IMR-90 (cell line): ENCODE measurements at regions not wholly inside any gene's neighbourhood (a gene's known extent, or its start where the extent isn't known, plus 50 kb on each side); places are given as distances from the start of the nearest gene placed in this dataset.
"Not testable (repeated sequence)": the region's sequence is repeated elsewhere in the genome, so short reads cannot be mapped to it uniquely, and the experiment has no call there.

Experiments used
- ATAC-seq: fragments of 200-7000 bp; cut with Tn5 transposase; 2 replicates; pipeline ENCODE4 v1.9.1; 2020; ENCODE audit warnings: low read depth, mild to moderate bottlenecking, moderate library complexity
- BruUV-seq: library from RNA; stranded (reverse); fragments of 400-500 nt; replicated peaks from 2 replicates; lab custom pipeline; 2021; lab: Mats Ljungman, UMichigan
- CTCF ChIA-PET: fragments of 300-600 bp; formaldehyde crosslinking; extraction: SDS; loops from one replicate; lab custom pipeline; 2021; ENCODE audit warnings: antibody characterized with exemption; lab: Yijun Ruan, JAX
- POLR2A ChIA-PET: fragments of 300-600 bp; sonication (Branson Sonifier 250); formaldehyde crosslinking; loops from one replicate; lab custom pipeline; 2022; ENCODE audit warnings: antibody characterized with exemption; ENCODE audit not compliant: unreplicated experiment; lab: Charles Lee
- DNase-seq: peaks from one replicate; pipeline ENCODE4 v3.0.0; 2013
- H2AFZ ChIP-seq: replicated peaks from 2 replicates; pipeline ENCODE3; 2013; ENCODE audit warnings: low read length, mild to moderate bottlenecking; ENCODE audit not compliant: poor library complexity
- H2AK5ac ChIP-seq: 2 replicates; pipeline ENCODE4 v1.6.1; 2013; ENCODE audit warnings: low read depth, low read length, inconsistent platforms
- H2AK9ac ChIP-seq: replicated peaks from 2 replicates; pipeline ENCODE3; 2013; ENCODE audit warnings: mild to moderate bottlenecking, low read depth, low read length, moderate library complexity; ENCODE audit not compliant: poor library complexity
- H2BK120ac ChIP-seq: 2 replicates; pipeline ENCODE4 v1.6.1; 2013; ENCODE audit warnings: low read depth, low read length, inconsistent platforms
- H2BK15ac ChIP-seq: 3 replicates; pipeline ENCODE4 v1.6.1; 2013; ENCODE audit warnings: low read depth, low read length, inconsistent platforms
- H2BK20ac ChIP-seq: 2 replicates; pipeline ENCODE4 v1.6.1; 2013; ENCODE audit warnings: low read depth, mild to moderate bottlenecking, inconsistent platforms, low read length, moderate library complexity
- H2BK5ac ChIP-seq: 2 replicates; pipeline ENCODE4 v1.6.1; 2013; ENCODE audit warnings: mild to moderate bottlenecking, low read depth, low read length, inconsistent platforms; ENCODE audit not compliant: poor library complexity, severe bottlenecking
- H3K14ac ChIP-seq: replicated peaks from 2 replicates; pipeline ENCODE4 v1.6.1; 2013; ENCODE audit warnings: low read depth, low read length, inconsistent platforms
- H3K18ac ChIP-seq: 2 replicates; pipeline ENCODE4 v1.6.1; 2013; ENCODE audit warnings: low read depth, low read length, control low read depth
- H3K23ac ChIP-seq: 2 replicates; pipeline ENCODE4 v1.6.1; 2013; ENCODE audit warnings: low read depth, low read length, inconsistent platforms
- H3K27ac ChIP-seq: 2 replicates; pipeline ENCODE4 v1.5.1; 2013; ENCODE audit warnings: mild to moderate bottlenecking, control low read depth, low read length; ENCODE audit not compliant: insufficient read depth
- H3K27me3 ChIP-seq: 2 replicates; pipeline ENCODE4 v1.6.1; 2013; ENCODE audit warnings: low read length; ENCODE audit not compliant: control insufficient read depth, insufficient read depth
- H3K36me3 ChIP-seq: 2 replicates; pipeline ENCODE4 v1.6.1; 2013; ENCODE audit warnings: low read length, mixed read lengths; ENCODE audit not compliant: control insufficient read depth, insufficient read depth
- H3K4ac ChIP-seq: 2 replicates; pipeline ENCODE4 v1.6.1; 2013; ENCODE audit warnings: low read depth, low read length, inconsistent platforms
- H3K4me1 ChIP-seq: 2 replicates; pipeline ENCODE4 v1.6.1; 2013; ENCODE audit warnings: low read length, mixed read lengths; ENCODE audit not compliant: control insufficient read depth, insufficient read depth
- H3K4me2 ChIP-seq: 2 replicates; pipeline ENCODE4 v1.6.1; 2013; ENCODE audit warnings: low read depth, mild to moderate bottlenecking, control low read depth, low read length, moderate library complexity
- H3K4me3 ChIP-seq: 2 replicates; pipeline ENCODE4 v1.5.1; 2013; ENCODE audit warnings: low read depth, mild to moderate bottlenecking, control low read depth, low read length, moderate library complexity; ENCODE audit not compliant: insufficient read depth
- H3K56ac ChIP-seq: 2 replicates; pipeline ENCODE4 v1.6.1; 2013; ENCODE audit warnings: low read length, inconsistent platforms; ENCODE audit not compliant: insufficient read depth; ENCODE audit errors: extremely low read depth
- H3K79me1 ChIP-seq, 2 experiments: 2 replicates each; pipeline ENCODE4 v1.6.1; 2013; ENCODE audit warnings: low read length in 2 of 2, inconsistent platforms in 1 of 2, low read depth in 1 of 2
- H3K9ac ChIP-seq: 2 replicates; pipeline ENCODE4 v1.6.1; 2013; ENCODE audit warnings: low read depth, low read length, control low read depth
- H3K9me1 ChIP-seq: 2 replicates; pipeline ENCODE4 v1.6.1; 2013; ENCODE audit warnings: low read length, inconsistent platforms; ENCODE audit not compliant: insufficient read depth
- H3K9me3 ChIP-seq: 2 replicates; pipeline ENCODE4 v1.6.1; 2013; ENCODE audit warnings: low read length; ENCODE audit not compliant: control insufficient read depth, insufficient read depth
- H4K20me1 ChIP-seq: 2 replicates; pipeline ENCODE4 v1.6.1; 2013; ENCODE audit warnings: low read length, inconsistent platforms; ENCODE audit not compliant: insufficient read depth
- H4K5ac ChIP-seq: 2 replicates; pipeline ENCODE4 v1.6.1; 2013; ENCODE audit warnings: mild to moderate bottlenecking, low read depth, low read length, control low read depth
- H4K8ac ChIP-seq, 2 experiments: 2 replicates each; pipeline ENCODE4 v1.6.1; 2013; ENCODE audit warnings: low read depth in 2 of 2, low read length in 2 of 2, control low read depth in 1 of 2, inconsistent platforms in 1 of 2
- H4K91ac ChIP-seq: 2 replicates; pipeline ENCODE4 v1.6.1; 2013; ENCODE audit warnings: low read depth, low read length, inconsistent platforms; ENCODE audit not compliant: insufficient read depth
- MAFK ChIP-seq: IDR thresholded peaks from 2 replicates; pipeline ENCODE4 v1.6.1; 2012; ENCODE audit warnings: low read depth, low read length, improper control_type of control experiment
- WGBS, 2 experiments: methylation state at CpG; one replicate each; pipeline versions ENCODE4 v1.1.5 to v1.1.7; 2013; ENCODE audit warnings: missing lambda C conversion rate in 2 of 2; ENCODE audit not compliant: insufficient read length in 1 of 2; ENCODE audit errors: extremely low coverage in 2 of 2; 5-methylcytosine and 5-hydroxymethylcytosine counted together
- dilution Hi-C: fragments of 300-500 bp; cut with HindIII; formaldehyde crosslinking; loops from one replicate; pipeline ENCODE4 v1.14.3; 2018; ENCODE audit warnings: low sequenced_read_pairs; ENCODE audit not compliant: unreplicated experiment
- in situ Hi-C: fragments of 300-500 bp; cut with MboI; formaldehyde crosslinking; loops from 3 replicates; pipeline ENCODE4 v1.14.3; 2019; ENCODE audit warnings: low sequenced_read_pairs, inconsistent platforms, mixed read lengths
- intact Hi-C: fragments of 100-400 bp; cut with micrococcal nuclease; formaldehyde crosslinking; loops from 2 replicates; pipeline ENCODE4 v1.10.0; 2022

GRCh38 chr9:65441324-65441920 is 156.4 kb upstream of the FOXD4L5 start:
- peak; percentile 29; the same call in 1 of the 2 replicates for TF ChIP-seq MAFK
- H3K4me1 ChIP-seq, H3K4ac ChIP-seq, H2BK15ac ChIP-seq, H3K79me1 ChIP-seq, intact Hi-C loops, H2BK5ac ChIP-seq, CTCF ChIA-PET, H3K56ac ChIP-seq, H2AK9ac ChIP-seq, BruUV-seq, H3K18ac ChIP-seq, H3K9ac ChIP-seq, H3K9me3 ChIP-seq, H3K27ac ChIP-seq, H3K9me1 ChIP-seq, H3K4me3 ChIP-seq, H4K91ac ChIP-seq, H3K27me3 ChIP-seq, H4K8ac ChIP-seq, H3K4me2 ChIP-seq, DNase-seq, H2BK120ac ChIP-seq, in situ Hi-C loops, H2AFZ ChIP-seq, H3K23ac ChIP-seq, H4K5ac ChIP-seq, H4K20me1 ChIP-seq, ATAC-seq, POLR2A ChIA-PET, H3K36me3 ChIP-seq, H2BK20ac ChIP-seq, H2AK5ac ChIP-seq, H3K14ac ChIP-seq, dilution Hi-C loops: not testable (repeated sequence)
- WGBS, 2 experiments = no CpG with 5 or more reads among the region's 10 CpGs
